Esophagus squamous epithelium (tissue), 5 donors: ENCODE measurements at regions not wholly inside any gene's neighbourhood (a gene's known extent, or its start where the extent isn't known, plus 50 kb on each side); places are given as distances from the start of the nearest gene placed in this dataset.

ENCODE experiments used
- DNase-seq: peaks from one replicate; lab custom pipeline; 2025; lab: John Stamatoyannopoulos, UW
- H3K27ac ChIP-seq, 4 donors: fragments of 200-600 bp; sonication (generic); one replicate each; pipeline ENCODE4 v1.5.1; 2016 to 2019; ENCODE audit warnings: mild to moderate bottlenecking in 1 of 4
- H3K27me3 ChIP-seq, 4 donors: fragments of 200-600 bp; sonication (generic); 1 replicate in 3 of 4; 2 replicates in 1 of 4; pipeline versions ENCODE4 v1.5.1 to v1.6.0; 2017 to 2021; ENCODE audit warnings: antibody characterized with exemption in 1 of 4
- H3K36me3 ChIP-seq, 3 donors: fragments of 200-600 bp; sonication (generic); one replicate each; pipeline ENCODE4 v1.5.1; 2016 to 2019
- H3K4me1 ChIP-seq, 3 donors: fragments of 200-600 bp; sonication (generic); one replicate each; pipeline ENCODE4 v1.5.1; 2017 to 2019
- H3K4me3 ChIP-seq, 4 donors: fragments of 200-600 bp; sonication (generic); 1 replicate in 3 of 4; 2 replicates in 1 of 4; pipeline ENCODE4 v1.5.1; 2016 to 2019; ENCODE audit warnings: mild to moderate bottlenecking in 2 of 4, moderate library complexity in 1 of 4
- H3K9me3 ChIP-seq, 3 donors: fragments of 200-600 bp; sonication (generic); one replicate each; pipeline ENCODE4 v1.5.1; 2016 to 2019
- CTCF ChIP-seq, 6 experiments: fragments of 450-650 bp in 4 of 6; fragments of 200-600 bp in 2 of 6; sonication (generic) in 2 of 6; IDR thresholded peaks; one replicate each; pipeline ENCODE4 v1.5.1; 2016 to 2019; ENCODE audit warnings: antibody characterized with exemption in 6 of 6, mild to moderate bottlenecking in 4 of 6, moderate library complexity in 4 of 6
- POLR2A ChIP-seq, 4 donors: fragments of 450-650 bp; IDR thresholded peaks; one replicate each; pipeline ENCODE4 v1.6.1; 2017; ENCODE audit warnings: antibody characterized with exemption in 4 of 4, mild to moderate bottlenecking in 4 of 4, moderate library complexity in 3 of 4
- WGBS, 2 donors: methylation state at CpG; one replicate each; pipeline ENCODE4 v1.1.5; 2018; 5-methylcytosine and 5-hydroxymethylcytosine counted together
- intact Hi-C: fragments of 100-400 bp; cut with DNase I; formaldehyde crosslinking; loops from one replicate; pipeline ENCODE4 v1.15.0; 2022
- donor health status: DM: yes; HTN: yes; CAD: no.

- H3K9me3 ChIP-seq: no peaks in the 10 kb centered on the region
- DNase-seq: no peak
These were observed 282.1 kb downstream of the NFIB start for GRCh38 chr9:14031810-14032209.

GRCh38 chr9:14031060-14031414, 282.9 kb downstream of the NFIB start:
- H3K36me3 ChIP-seq: no peaks in the 10 kb centered on the region
- no peak for DNase-seq
- H3K27me3 ChIP-seq: no peaks in the 10 kb centered on the region
- WGBS, 2 donors: 44 to 46% methylated on average over 4 to 7 of the region's 7 CpGs
- H3K27ac ChIP-seq: peak overlapping the region; percentile 5 to 81 (median 76)
- no peak for TF ChIP-seq POLR2A (IDR thresholded peaks at IDR 0.05)
- peak in 1 of 6 experiments; percentile 22 for TF ChIP-seq CTCF (IDR thresholded peaks at IDR 0.05)
- no peaks in the 10 kb centered on the region for H3K9me3 ChIP-seq
- H3K4me3 ChIP-seq: peak overlapping the region in 3 of 4 donors; percentile 0 to 41 (median 1)
- H3K4me1 ChIP-seq: peaks cover 0 to 56% (median 11%) of the 10 kb centered on the region in 3 donors
- intact Hi-C loops: no loop called here

More at GRCh38 chr9:14031810-14032209, 282.1 kb downstream of the NFIB start:
- WGBS, 2 donors: 65 to 75% methylated on average over 2 to 3 of the region's 3 CpGs
- intact Hi-C loops: no loop called here
- TF ChIP-seq CTCF (IDR thresholded peaks at IDR 0.05) (no peak), POLR2A (IDR thresholded peaks at IDR 0.05) (no peak)
- H3K27ac ChIP-seq: peak overlapping the region in 3 of 4 donors; percentile 71 to 81 (median 80)
- peaks cover 0 to 52% (median 11%) of the 10 kb centered on the region in 3 donors for H3K4me1 ChIP-seq
- H3K36me3 ChIP-seq: no peaks in the 10 kb centered on the region
- H3K27me3 ChIP-seq: no peaks in the 10 kb centered on the region
- H3K4me3 ChIP-seq: no peak overlapping the region

- Histone ChIP-seq H3K9me3 (no peaks in the 10 kb centered on the region), H3K27ac (peak overlapping the region; percentile 5 to 81 (median 76)), H3K4me3 (peak overlapping the region in 3 of 4 donors; percentile 2 to 41 (median 9)), H3K36me3 (no peaks in the 10 kb centered on the region), H3K27me3 (no peaks in the 10 kb centered on the region), H3K4me1 (peaks cover 0 to 56% (median 11%) of the 10 kb centered on the region in 3 donors)
- no peak for DNase-seq
- intact Hi-C loops: no loop called here
- no peak for TF ChIP-seq POLR2A (IDR thresholded peaks at IDR 0.05)
- TF ChIP-seq CTCF (IDR thresholded peaks at IDR 0.05): no peak
- 23 to 27% methylated on average over 7 of the region's 7 CpGs for WGBS, 2 donors
These were observed 283.4 kb downstream of the NFIB start for GRCh38 chr9:14030375-14031059.

DNA sequence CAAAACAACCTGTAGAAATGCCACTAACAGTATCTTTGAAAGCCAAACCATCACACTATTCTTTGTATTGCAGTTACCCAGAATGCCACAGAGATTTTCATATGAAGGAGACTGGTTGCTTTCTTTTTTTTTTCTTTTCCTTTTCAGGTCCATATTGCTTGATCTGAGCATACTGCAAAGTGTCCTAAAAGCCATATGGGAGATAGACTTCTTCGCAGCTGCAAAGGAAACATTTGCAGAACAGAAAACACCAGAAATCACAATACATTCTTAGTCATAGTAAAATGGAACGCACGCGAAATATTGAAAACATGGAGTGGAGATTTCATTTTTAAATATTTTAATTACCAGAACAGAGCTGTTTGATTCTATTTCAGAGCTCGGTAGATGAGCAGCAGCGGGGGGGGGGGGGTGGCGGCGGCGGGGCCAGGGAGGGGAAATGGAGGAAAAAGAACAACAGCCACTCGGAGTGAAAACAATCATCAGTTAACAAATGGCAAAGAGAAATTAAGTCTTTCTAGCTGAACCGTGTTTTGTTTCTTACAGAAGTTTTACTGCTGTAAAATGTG, 284.1 kb downstream of the NFIB start:
- no peak for TF ChIP-seq CTCF (IDR thresholded peaks at IDR 0.05)
- TF ChIP-seq POLR2A (IDR thresholded peaks at IDR 0.05): no peak
- H3K4me3 ChIP-seq: peak overlapping the region in 3 of 4 donors; percentile 2 to 41 (median 9)
- no peaks in the 10 kb centered on the region for H3K9me3 ChIP-seq
- peaks cover 0 to 56% (median 11%) of the 10 kb centered on the region in 3 donors for H3K4me1 ChIP-seq
- peak overlapping the region; percentile 5 to 81 (median 76) for H3K27ac ChIP-seq
- H3K27me3 ChIP-seq: no peaks in the 10 kb centered on the region
- H3K36me3 ChIP-seq: no peaks in the 10 kb centered on the region
- DNase-seq: no peak
- intact Hi-C loops: no loop called here
- 32 to 38% methylated on average over 8 of the region's 11 CpGs for WGBS, 2 donors

GRCh38 chr9:14027116-14027800, 286.7 kb downstream of the NFIB start:
- peak overlapping the region in 2 of 4 donors; percentile 19 to 38 for H3K27ac ChIP-seq
- DNase-seq: no peak
- no peaks in the 10 kb centered on the region for H3K9me3 ChIP-seq
- no peaks in the 10 kb centered on the region for H3K27me3 ChIP-seq
- H3K4me3 ChIP-seq: no peak overlapping the region
- H3K4me1 ChIP-seq: peaks cover 0 to 56% (median 11%) of the 10 kb centered on the region in 3 donors
- no peaks in the 10 kb centered on the region for H3K36me3 ChIP-seq
- TF ChIP-seq CTCF (IDR thresholded peaks at IDR 0.05) (no peak), POLR2A (IDR thresholded peaks at IDR 0.05) (no peak)
- intact Hi-C loops: no loop called here
- 24 to 33% methylated on average over 4 of the region's 4 CpGs for WGBS, 2 donors
